ENCODE measurements at regions not wholly inside any gene's neighbourhood (a gene's known extent, or its start where the extent isn't known, plus 50 kb on each side); places are given as distances from the start of the nearest gene placed in this dataset.

DNA sequence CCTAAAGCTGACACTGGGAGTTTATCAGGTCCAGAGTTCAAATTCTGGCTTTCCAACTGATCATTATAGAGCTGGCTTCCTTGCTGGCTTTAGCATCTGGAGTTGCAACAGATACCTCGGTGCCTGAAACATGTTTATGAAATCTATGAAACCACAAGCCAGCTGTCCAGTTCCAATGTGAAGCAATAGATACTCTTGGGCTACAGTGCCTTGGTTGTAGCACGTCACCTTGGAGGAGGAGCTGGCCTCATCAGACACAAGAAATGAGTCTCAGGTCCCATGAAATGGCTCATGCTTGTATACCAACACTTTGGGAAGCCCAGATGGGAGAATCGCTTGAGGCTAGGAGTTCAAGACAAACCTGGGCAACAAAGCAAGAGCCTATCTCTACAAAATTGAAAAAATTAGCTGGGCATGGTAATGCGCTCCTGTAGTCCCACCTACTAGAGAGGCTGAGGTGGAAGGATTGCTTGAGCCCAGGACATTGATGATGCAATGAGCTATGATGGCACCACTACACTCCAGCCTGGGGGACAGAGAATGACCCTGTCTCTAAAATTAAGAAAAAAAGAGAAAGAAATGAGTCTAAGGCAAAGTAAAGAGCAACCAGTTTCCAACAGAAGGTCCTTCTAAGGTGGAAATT, 132.5 kb upstream of the ZNF648 start:
- no peak for DNase-seq (ENCODE audit: low read depth, low spot score)
- BruUV-seq (replicated peaks) = no TSS peak

More for the DNA sequence above, 132.5 kb upstream of the ZNF648 start:
- ChIA-PET POLR2A (no interaction called here), RAD21 (ENCODE audit: low non-redundant PET in 1 of 2, low total read pairs in 2 of 2, uncharacterized antibody in 2 of 2, unreplicated experiment in 2 of 2) (no interaction called here), CTCF (interaction anchor here (1.1 to 1.6 kb wide), 2 partner anchors 13 to 113 kb away, joined by 3 to 4 read pairs; no protein-coding TSS in a partner anchor)
- H3K27me3 ChIP-seq (ENCODE audit: insufficient read depth, low read length) = no peaks in the 10 kb centered on the region
- no peaks in the 10 kb centered on the region for H3K4me1 ChIP-seq (ENCODE audit: control insufficient read depth in 1 of 2, insufficient read depth in 2 of 2, low read length in 2 of 2)
- TF ChIP-seq EZH2 (IDR thresholded peaks at IDR 0.05) (no peak), SIN3A (IDR thresholded peaks at IDR 0.05; ENCODE audit: low read depth) (no peak), FOSL1 (IDR thresholded peaks at IDR 0.05; ENCODE audit: low read depth) (no peak), EGR1 (IDR thresholded peaks at IDR 0.05; ENCODE audit: low read depth) (no peak), EZH2phosphoT487 (IDR thresholded peaks at IDR 0.05; ENCODE audit: borderline replicate concordance) (no peak), CBX3 (IDR thresholded peaks at IDR 0.05; ENCODE audit: low read depth) (no peak), YY1 (IDR thresholded peaks at IDR 0.05; ENCODE audit: extremely low read depth, insufficient replicate concordance, low read depth, low read length) (no peak), ZFX (IDR thresholded peaks at IDR 0.05) (no peak), SP1 (IDR thresholded peaks at IDR 0.05; ENCODE audit: low read depth) (no peak), CEBPB (IDR thresholded peaks at IDR 0.05; ENCODE audit: low read depth) (no peak)
- TF ChIP-seq, protein P1, sequence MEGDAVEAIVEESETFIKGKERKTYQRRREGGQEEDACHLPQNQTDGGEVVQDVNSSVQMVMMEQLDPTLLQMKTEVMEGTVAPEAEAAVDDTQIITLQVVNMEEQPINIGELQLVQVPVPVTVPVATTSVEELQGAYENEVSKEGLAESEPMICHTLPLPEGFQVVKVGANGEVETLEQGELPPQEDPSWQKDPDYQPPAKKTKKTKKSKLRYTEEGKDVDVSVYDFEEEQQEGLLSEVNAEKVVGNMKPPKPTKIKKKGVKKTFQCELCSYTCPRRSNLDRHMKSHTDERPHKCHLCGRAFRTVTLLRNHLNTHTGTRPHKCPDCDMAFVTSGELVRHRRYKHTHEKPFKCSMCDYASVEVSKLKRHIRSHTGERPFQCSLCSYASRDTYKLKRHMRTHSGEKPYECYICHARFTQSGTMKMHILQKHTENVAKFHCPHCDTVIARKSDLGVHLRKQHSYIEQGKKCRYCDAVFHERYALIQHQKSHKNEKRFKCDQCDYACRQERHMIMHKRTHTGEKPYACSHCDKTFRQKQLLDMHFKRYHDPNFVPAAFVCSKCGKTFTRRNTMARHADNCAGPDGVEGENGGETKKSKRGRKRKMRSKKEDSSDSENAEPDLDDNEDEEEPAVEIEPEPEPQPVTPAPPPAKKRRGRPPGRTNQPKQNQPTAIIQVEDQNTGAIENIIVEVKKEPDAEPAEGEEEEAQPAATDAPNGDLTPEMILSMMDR (IDR thresholded peaks at IDR 0.05 in 2 of 3, conservative IDR thresholded peaks at IDR 0.05 in 1 of 3; ENCODE audit: borderline replicate concordance in 1 of 3, insufficient read depth in 1 of 3, low read depth in 2 of 3, low read length in 2 of 3) = no peak
- TF ChIP-seq, protein P2, sequence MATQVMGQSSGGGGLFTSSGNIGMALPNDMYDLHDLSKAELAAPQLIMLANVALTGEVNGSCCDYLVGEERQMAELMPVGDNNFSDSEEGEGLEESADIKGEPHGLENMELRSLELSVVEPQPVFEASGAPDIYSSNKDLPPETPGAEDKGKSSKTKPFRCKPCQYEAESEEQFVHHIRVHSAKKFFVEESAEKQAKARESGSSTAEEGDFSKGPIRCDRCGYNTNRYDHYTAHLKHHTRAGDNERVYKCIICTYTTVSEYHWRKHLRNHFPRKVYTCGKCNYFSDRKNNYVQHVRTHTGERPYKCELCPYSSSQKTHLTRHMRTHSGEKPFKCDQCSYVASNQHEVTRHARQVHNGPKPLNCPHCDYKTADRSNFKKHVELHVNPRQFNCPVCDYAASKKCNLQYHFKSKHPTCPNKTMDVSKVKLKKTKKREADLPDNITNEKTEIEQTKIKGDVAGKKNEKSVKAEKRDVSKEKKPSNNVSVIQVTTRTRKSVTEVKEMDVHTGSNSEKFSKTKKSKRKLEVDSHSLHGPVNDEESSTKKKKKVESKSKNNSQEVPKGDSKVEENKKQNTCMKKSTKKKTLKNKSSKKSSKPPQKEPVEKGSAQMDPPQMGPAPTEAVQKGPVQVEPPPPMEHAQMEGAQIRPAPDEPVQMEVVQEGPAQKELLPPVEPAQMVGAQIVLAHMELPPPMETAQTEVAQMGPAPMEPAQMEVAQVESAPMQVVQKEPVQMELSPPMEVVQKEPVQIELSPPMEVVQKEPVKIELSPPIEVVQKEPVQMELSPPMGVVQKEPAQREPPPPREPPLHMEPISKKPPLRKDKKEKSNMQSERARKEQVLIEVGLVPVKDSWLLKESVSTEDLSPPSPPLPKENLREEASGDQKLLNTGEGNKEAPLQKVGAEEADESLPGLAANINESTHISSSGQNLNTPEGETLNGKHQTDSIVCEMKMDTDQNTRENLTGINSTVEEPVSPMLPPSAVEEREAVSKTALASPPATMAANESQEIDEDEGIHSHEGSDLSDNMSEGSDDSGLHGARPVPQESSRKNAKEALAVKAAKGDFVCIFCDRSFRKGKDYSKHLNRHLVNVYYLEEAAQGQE (IDR thresholded peaks at IDR 0.05; ENCODE audit: low read depth) = no peak
- TF ChIP-seq, protein P3, sequence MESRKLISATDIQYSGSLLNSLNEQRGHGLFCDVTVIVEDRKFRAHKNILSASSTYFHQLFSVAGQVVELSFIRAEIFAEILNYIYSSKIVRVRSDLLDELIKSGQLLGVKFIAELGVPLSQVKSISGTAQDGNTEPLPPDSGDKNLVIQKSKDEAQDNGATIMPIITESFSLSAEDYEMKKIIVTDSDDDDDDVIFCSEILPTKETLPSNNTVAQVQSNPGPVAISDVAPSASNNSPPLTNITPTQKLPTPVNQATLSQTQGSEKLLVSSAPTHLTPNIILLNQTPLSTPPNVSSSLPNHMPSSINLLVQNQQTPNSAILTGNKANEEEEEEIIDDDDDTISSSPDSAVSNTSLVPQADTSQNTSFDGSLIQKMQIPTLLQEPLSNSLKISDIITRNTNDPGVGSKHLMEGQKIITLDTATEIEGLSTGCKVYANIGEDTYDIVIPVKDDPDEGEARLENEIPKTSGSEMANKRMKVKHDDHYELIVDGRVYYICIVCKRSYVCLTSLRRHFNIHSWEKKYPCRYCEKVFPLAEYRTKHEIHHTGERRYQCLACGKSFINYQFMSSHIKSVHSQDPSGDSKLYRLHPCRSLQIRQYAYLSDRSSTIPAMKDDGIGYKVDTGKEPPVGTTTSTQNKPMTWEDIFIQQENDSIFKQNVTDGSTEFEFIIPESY (IDR thresholded peaks at IDR 0.05; ENCODE audit: extremely low read depth, insufficient replicate concordance, low read length) = no peak
- TF ChIP-seq, protein P4, sequence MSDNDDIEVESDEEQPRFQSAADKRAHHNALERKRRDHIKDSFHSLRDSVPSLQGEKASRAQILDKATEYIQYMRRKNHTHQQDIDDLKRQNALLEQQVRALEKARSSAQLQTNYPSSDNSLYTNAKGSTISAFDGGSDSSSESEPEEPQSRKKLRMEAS (IDR thresholded peaks at IDR 0.05) = no peak
- no peak overlapping the region for H3K4me3 ChIP-seq (replicated peaks in 1 of 2; ENCODE audit: low read depth in 1 of 2, low read length in 2 of 2)
- H3K9me3 ChIP-seq (ENCODE audit: control insufficient read depth in 1 of 2, insufficient read depth in 1 of 2, low read depth in 1 of 2, low read length in 2 of 2) = no peaks in the 10 kb centered on the region
- H3K36me3 ChIP-seq (ENCODE audit: control insufficient read depth in 1 of 2, insufficient read depth in 2 of 2, low read length in 2 of 2) = no peaks in the 10 kb centered on the region
- no peak overlapping the region for H3K9ac ChIP-seq (ENCODE audit: low read length)
- no peaks in the 10 kb centered on the region for H4K20me1 ChIP-seq (ENCODE audit: insufficient read depth)
- no peak overlapping the region for H3K4me2 ChIP-seq (ENCODE audit: low read length)
- no peaks in the 10 kb centered on the region for H3K79me2 ChIP-seq (ENCODE audit: insufficient read depth, low read length)
- no peak overlapping the region for H2AFZ ChIP-seq (ENCODE audit: low read depth, low read length, poor library complexity, severe bottlenecking)
- ATAC-seq = no peak
- 0 out of 2 replicates have a peak, but pooled peaks cover 3% of the 10 kb centered on the region for H3K9me2 ChIP-seq (ENCODE audit: insufficient read depth)
- intact Hi-C loops (cut with micrococcal nuclease) = no loop called here
- H3K27ac ChIP-seq (ENCODE audit: low read depth, low read length) = no peak overlapping the region

Data from HCT116 (cell line).